HFF-Myc (cell line): ENCODE measurements at regions not wholly inside any gene's neighbourhood (a gene's known extent, or its start where the extent isn't known, plus 50 kb on each side); places are given as distances from the start of the nearest gene placed in this dataset.

ENCODE experiments used
- DNase-seq: peaks from one replicate; pipeline ENCODE4 v3.0.0-alpha.2; 2011; ENCODE audit warnings: low read depth; ENCODE audit errors: extremely low read depth
- H3K4me3 ChIP-seq: replicated peaks from 2 replicates; pipeline ENCODE4 v1.5.1; 2011; ENCODE audit warnings: low read depth, mild to moderate bottlenecking, control low read depth, low read length
- CTCF ChIP-seq: IDR thresholded peaks from 2 replicates; pipeline ENCODE4 v1.5.1; 2012; ENCODE audit warnings: mild to moderate bottlenecking, low read depth, low read length, control low read depth; ENCODE audit errors: missing control alignments

- no peak for DNase-seq
- no peak overlapping the region for H3K4me3 ChIP-seq
- no peak for TF ChIP-seq CTCF
Measured at GRCh38 chr16:13797718-13798117, 122.2 kb upstream of the ERCC4 start.

- H3K4me3 ChIP-seq = no peak overlapping the region
- TF ChIP-seq CTCF = no peak
- DNase-seq = no peak
Measured at GRCh38 chr16:13798211-13798610, 121.7 kb upstream of the ERCC4 start.

- no peak for DNase-seq
- H3K4me3 ChIP-seq = no peak overlapping the region
- no peak for TF ChIP-seq CTCF
Measured at GRCh38 chr16:13803974-13804373, 116.0 kb upstream of the ERCC4 start.

GRCh38 chr16:13805951-13806350, 114.0 kb upstream of the ERCC4 start:
- DNase-seq = no peak
- H3K4me3 ChIP-seq = no peak overlapping the region
- TF ChIP-seq CTCF = no peak

- H3K4me3 ChIP-seq = no peak overlapping the region
- no peak for DNase-seq
- TF ChIP-seq CTCF = no peak
Measured at GRCh38 chr16:13806671-13807070, 113.3 kb upstream of the ERCC4 start.

- H3K4me3 ChIP-seq = no peak overlapping the region
- DNase-seq = no peak
- TF ChIP-seq CTCF = no peak
Measured at GRCh38 chr16:13808102-13808501, 111.9 kb upstream of the ERCC4 start.

- no peak for TF ChIP-seq CTCF
- no peak overlapping the region for H3K4me3 ChIP-seq
- no peak for DNase-seq
Measured at GRCh38 chr16:13809765-13810164, 110.2 kb upstream of the ERCC4 start.
